Ovary (tissue), 3 donors: ENCODE measurements at regions not wholly inside any gene's neighbourhood (a gene's known extent, or its start where the extent isn't known, plus 50 kb on each side); places are given as distances from the start of the nearest gene placed in this dataset.

Source experiments
- CTCF ChIP-seq, 3 donors: fragments of 450-650 bp in 2 of 3; fragments of 200-600 bp in 1 of 3; IDR thresholded peaks; one replicate each; pipeline versions ENCODE4 v1.5.1 to v1.8.0; 2016 to 2022; ENCODE audit warnings: antibody characterized with exemption in 3 of 3, mild to moderate bottlenecking in 1 of 3
- POLR2A ChIP-seq: fragments of 450-650 bp; IDR thresholded peaks from one replicate; pipeline ENCODE4 v1.6.1; 2017; ENCODE audit warnings: antibody characterized with exemption, mild to moderate bottlenecking, moderate library complexity
- donor health status: DM: no; HTN: no; CAD: no.

GRCh38 chr10:89093728-89094127, 103.1 kb downstream of the FAS start:
- TF ChIP-seq POLR2A (no peak), CTCF (IDR thresholded peaks at IDR 0.05) (no peak)
